ENCODE measurements at regions not wholly inside any gene's neighbourhood (a gene's known extent, or its start where the extent isn't known, plus 50 kb on each side); places are given as distances from the start of the nearest gene placed in this dataset.

DNA sequence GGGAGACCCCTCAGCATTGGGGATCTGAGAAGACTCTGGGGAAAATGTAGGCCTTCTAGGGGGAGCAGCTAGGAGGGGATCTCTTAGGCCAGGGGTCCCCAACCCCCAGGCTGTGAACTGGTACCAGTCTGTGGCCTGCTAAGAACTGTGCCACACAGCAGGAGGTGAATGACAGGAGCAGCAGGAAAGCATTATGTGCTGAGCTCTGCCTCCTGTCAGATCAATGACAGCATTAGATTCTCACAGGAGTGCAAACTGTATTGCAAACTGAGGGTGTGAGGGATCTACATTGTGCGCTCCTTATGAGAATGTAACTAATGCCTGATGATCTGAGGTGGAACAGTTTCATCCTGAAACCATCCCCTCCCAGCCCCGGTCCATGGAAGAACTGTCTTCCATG, 127.3 kb downstream of the SCG2 start:
- no peak overlapping the region for H2AK5ac ChIP-seq (ENCODE audit: low read depth, low read length)
- H3K14ac ChIP-seq (replicated peaks; ENCODE audit: low read depth, low read length): no peak overlapping the region
- H3K36me3 ChIP-seq (ENCODE audit: control insufficient read depth, insufficient read depth, low read length): no peaks in the 10 kb centered on the region
- no peak overlapping the region for H2AK9ac ChIP-seq (replicated peaks; ENCODE audit: low read depth, low read length, poor library complexity)
- no peak overlapping the region for H2BK15ac ChIP-seq (ENCODE audit: low read depth, low read length)
- H4K8ac ChIP-seq (ENCODE audit: low read depth in 2 of 2, low read length in 2 of 2): no peak overlapping the region
- H2AFZ ChIP-seq (replicated peaks; ENCODE audit: low read length, poor library complexity): no peak overlapping the region
- no peaks in the 10 kb centered on the region for H3K79me1 ChIP-seq (ENCODE audit: low read depth in 1 of 2, low read length in 2 of 2)
- ChIA-PET CTCF (no interaction called here), POLR2A (ENCODE audit: unreplicated experiment) (no interaction called here)
- in situ Hi-C loops (cut with MboI; ENCODE audit: low sequenced_read_pairs) (loop anchor here (10.0 kb wide), 1 partner anchor 130 kb away; the partner anchor contains the start of gene SCG2), dilution Hi-C loops (cut with HindIII; ENCODE audit: low sequenced_read_pairs, unreplicated experiment) (no loop called here), intact Hi-C loops (cut with micrococcal nuclease) (no loop called here)
- H3K4ac ChIP-seq (ENCODE audit: low read depth, low read length): no peak overlapping the region
- H3K9me1 ChIP-seq (ENCODE audit: insufficient read depth, low read length): 0 out of 2 replicates have a peak, but pooled peaks cover 2% of the 10 kb centered on the region
- H4K20me1 ChIP-seq (ENCODE audit: insufficient read depth, low read length): no peaks in the 10 kb centered on the region
- TF ChIP-seq RAD21 (IDR thresholded peaks at IDR 0.05; ENCODE audit: low read length): no peak
- TF ChIP-seq, protein P1, sequence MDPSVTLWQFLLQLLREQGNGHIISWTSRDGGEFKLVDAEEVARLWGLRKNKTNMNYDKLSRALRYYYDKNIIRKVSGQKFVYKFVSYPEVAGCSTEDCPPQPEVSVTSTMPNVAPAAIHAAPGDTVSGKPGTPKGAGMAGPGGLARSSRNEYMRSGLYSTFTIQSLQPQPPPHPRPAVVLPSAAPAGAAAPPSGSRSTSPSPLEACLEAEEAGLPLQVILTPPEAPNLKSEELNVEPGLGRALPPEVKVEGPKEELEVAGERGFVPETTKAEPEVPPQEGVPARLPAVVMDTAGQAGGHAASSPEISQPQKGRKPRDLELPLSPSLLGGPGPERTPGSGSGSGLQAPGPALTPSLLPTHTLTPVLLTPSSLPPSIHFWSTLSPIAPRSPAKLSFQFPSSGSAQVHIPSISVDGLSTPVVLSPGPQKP (IDR thresholded peaks at IDR 0.05; ENCODE audit: borderline replicate concordance, low read depth, low read length): no peak
- no peak for TF ChIP-seq MAFK (IDR thresholded peaks at IDR 0.05; ENCODE audit: low read depth, low read length)
- TF ChIP-seq, protein P2, sequence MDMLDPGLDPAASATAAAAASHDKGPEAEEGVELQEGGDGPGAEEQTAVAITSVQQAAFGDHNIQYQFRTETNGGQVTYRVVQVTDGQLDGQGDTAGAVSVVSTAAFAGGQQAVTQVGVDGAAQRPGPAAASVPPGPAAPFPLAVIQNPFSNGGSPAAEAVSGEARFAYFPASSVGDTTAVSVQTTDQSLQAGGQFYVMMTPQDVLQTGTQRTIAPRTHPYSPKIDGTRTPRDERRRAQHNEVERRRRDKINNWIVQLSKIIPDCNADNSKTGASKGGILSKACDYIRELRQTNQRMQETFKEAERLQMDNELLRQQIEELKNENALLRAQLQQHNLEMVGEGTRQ (IDR thresholded peaks at IDR 0.05; ENCODE audit: low read depth, low read length): no peak
- TF ChIP-seq RFX5 (IDR thresholded peaks at IDR 0.05; ENCODE audit: low read depth, low read length): no peak
- no peak for TF ChIP-seq FOS (IDR thresholded peaks at IDR 0.05; ENCODE audit: low read depth, low read length)
- TF ChIP-seq CEBPB (IDR thresholded peaks at IDR 0.05; ENCODE audit: low read depth, low read length): no peak
- no peak for TF ChIP-seq BHLHE40 (IDR thresholded peaks at IDR 0.05; ENCODE audit: low read depth, low read length)
- TF ChIP-seq CHD1 (IDR thresholded peaks at IDR 0.05; ENCODE audit: low read depth, low read length): no peak
- TF ChIP-seq SMC3 (IDR thresholded peaks at IDR 0.05; ENCODE audit: low read depth, low read length): no peak
- no peak for TF ChIP-seq NFE2L2 (IDR thresholded peaks at IDR 0.05; ENCODE audit: low read depth, low read length)
- no peak overlapping the region for H4K91ac ChIP-seq (ENCODE audit: insufficient read depth, low read depth, low read length)
- no TSS peak for BruUV-seq (replicated peaks)
- no peaks in the 10 kb centered on the region for H3K27me3 ChIP-seq (ENCODE audit: control insufficient read depth, insufficient read depth, low read length)
- H3K9ac ChIP-seq (ENCODE audit: low read depth, low read length): no peak overlapping the region
- H3K9me3 ChIP-seq (ENCODE audit: control insufficient read depth, insufficient read depth, low read length): no peaks in the 10 kb centered on the region
- no peak overlapping the region for H3K23ac ChIP-seq (ENCODE audit: low read depth, low read length)
- no peaks in the 10 kb centered on the region for H3K4me1 ChIP-seq (ENCODE audit: control insufficient read depth, insufficient read depth, low read length)
- DNase-seq: no peak
- no peak for ATAC-seq (ENCODE audit: low read depth)
- H2BK20ac ChIP-seq (ENCODE audit: low read depth, low read length): no peak overlapping the region
- no peak overlapping the region for H3K4me3 ChIP-seq (ENCODE audit: insufficient read depth, low read depth, low read length)
- H3K4me2 ChIP-seq (ENCODE audit: low read depth, low read length): no peak overlapping the region
- H4K5ac ChIP-seq (ENCODE audit: low read depth, low read length): no peak overlapping the region
- H2BK120ac ChIP-seq (ENCODE audit: low read depth, low read length): no peak overlapping the region
- no peak overlapping the region for H2BK5ac ChIP-seq (ENCODE audit: low read depth, low read length, poor library complexity, severe bottlenecking)
- no peak overlapping the region for H3K18ac ChIP-seq (ENCODE audit: low read depth, low read length)
- WGBS, 2 experiments (ENCODE audit: extremely low coverage in 2 of 2, insufficient read length in 1 of 2): no CpG with 5 or more reads among the region's 2 CpGs
- H3K56ac ChIP-seq (ENCODE audit: extremely low read depth, insufficient read depth, low read length): no peak overlapping the region
- no peak overlapping the region for H3K27ac ChIP-seq (ENCODE audit: insufficient read depth, low read length)

Data from IMR-90 (cell line).